HG03135 (cell line): ENCODE measurements at regions not wholly inside any gene's neighbourhood (a gene's known extent, or its start where the extent isn't known, plus 50 kb on each side); places are given as distances from the start of the nearest gene placed in this dataset.
"Not testable (repeated sequence)": the region's sequence is repeated elsewhere in the genome, so short reads cannot be mapped to it uniquely, and the experiment has no call there.

Experiments used
- ATAC-seq: cut with Tn5 transposase; IDR thresholded peaks from one replicate; pipeline ENCODE4 v1.9.1; 2021; ENCODE audit warnings: mild to moderate bottlenecking, moderate library complexity; ENCODE audit not compliant: unreplicated experiment

- ATAC-seq: no peak
These were observed 76.1 kb upstream of the PDSS1 start for GRCh38 chr10:26621243-26621888.

- no peak for ATAC-seq
These were observed 75.4 kb upstream of the PDSS1 start for GRCh38 chr10:26621889-26622711.

DNA sequence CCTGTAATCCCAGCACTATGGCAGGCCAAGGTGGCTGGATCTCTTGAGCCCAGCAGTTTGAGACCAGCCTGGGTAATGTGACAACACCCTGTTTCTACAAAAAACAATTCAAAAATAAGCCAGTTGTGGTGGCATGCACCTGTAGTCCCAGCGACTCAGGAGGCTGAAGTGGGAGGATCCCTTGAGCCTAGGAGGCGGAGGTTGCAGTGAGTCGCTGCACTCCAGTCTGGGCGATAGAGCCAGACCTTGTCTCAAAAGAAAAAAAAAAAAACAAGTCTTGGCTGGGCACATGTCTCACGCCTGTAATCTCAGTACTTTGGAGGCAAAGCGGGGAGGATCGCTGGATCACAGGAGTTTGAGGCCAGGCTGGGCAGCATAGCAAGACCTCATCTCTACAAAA lies 74.6 kb upstream of the PDSS1 start:
- no peak for ATAC-seq

DNA sequence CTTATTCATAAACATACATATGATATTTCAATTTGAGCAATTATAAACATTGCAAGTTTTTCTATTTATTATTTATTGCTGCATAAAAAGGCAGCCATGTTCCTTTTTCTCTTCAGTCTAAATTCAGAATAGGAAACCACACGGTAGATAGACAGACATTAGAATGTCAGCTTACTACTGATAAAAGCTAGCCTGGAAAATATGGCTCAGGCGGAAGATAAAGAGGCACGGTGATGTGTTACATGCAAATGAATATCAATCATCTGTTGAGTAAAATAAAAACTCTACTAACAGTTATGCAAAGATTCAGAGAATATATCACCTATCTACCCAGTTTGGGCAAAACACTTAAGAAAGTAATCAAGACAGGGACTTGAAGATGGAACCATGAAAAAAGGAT lies 73.5 kb upstream of the PDSS1 start:
- no peak for ATAC-seq

- ATAC-seq: no peak
These were observed 71.4 kb upstream of the PDSS1 start for GRCh38 chr10:26626066-26626465.

DNA sequence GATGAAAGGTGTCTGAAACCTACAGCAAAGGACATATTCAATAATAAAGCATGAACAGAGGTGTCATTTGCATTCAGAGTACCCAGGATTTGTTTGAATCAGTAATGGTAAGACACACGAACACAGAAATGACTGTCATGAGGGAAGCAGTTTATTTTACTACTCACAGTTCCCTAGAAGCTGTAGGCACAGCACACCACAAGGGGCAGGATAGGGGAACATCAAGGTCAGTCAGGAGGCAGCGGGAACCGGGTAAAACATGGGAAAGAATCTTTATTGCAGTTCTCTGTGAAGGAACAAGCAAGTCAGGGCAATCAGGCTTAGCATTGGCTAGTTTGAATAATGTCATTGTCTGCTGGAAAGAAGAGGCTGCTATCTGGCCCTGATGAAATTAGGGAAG lies 70.2 kb upstream of the PDSS1 start:
- no peak for ATAC-seq

GRCh38 chr10:26628395-26628794 lies 69.1 kb upstream of the PDSS1 start:
- peak; percentile 69 for ATAC-seq

- ATAC-seq: not testable (repeated sequence)
These were observed 65.3 kb upstream of the PDSS1 start for GRCh38 chr10:26632171-26632570.

GRCh38 chr10:26634111-26634510 lies 63.4 kb upstream of the PDSS1 start:
- not testable (repeated sequence) for ATAC-seq

DNA sequence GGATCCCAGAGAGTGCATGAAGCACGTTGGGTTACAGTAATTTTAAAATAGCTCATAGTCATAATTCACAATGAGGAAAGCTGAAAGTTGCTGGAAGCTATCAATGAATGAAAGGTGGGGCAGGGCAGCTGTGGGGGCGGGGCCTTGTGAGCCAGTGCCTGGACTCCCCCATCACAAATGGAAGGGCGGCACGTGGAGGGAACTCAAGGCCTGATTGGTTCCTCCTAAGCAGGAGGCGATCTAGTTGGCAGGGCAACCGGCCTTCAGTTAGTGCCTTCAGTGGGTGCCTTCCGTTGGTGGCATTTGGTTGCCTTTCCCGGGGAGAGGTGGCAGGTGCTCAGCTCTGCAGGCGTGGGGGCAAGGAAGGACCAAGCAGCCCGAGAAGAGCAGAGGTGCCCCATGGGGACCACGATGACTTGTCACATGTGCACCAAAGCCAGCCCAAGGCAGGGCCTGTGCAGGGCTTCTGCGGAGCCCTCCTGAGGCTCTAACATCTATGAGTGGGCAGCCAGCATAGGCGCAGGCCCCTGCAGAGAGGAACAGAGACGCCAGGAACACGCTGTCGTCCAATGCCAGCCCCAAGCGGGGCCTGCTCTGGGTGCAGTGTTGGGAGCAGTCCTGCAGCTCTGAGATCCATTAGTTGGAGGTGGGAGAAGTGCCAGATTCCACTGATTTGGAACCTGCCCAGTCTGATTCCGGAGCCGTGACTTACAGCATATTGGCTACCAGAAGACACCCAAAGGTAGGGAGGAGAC lies 59.8 kb upstream of the PDSS1 start:
- no peak for ATAC-seq

DNA sequence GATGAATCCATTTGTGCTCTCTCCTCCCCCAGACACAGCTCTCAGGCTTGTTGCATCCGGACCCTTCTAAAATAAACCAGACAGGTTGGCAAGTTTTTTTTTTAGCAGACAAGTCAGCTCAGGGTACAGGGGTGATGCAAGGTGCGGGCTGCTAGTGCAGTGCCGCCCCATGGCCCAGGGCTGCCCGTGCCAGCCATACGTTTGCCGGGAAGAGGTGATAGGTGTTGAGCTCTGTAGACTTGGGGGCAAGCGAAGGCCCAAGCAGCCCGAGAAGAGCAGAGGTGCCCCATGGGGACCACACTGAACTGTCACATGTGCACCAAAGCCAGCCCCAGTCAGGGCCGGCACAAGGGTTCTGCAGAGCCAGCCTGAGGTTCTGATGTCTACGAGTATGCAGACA lies 57.1 kb upstream of the PDSS1 start:
- ATAC-seq: no peak

DNA sequence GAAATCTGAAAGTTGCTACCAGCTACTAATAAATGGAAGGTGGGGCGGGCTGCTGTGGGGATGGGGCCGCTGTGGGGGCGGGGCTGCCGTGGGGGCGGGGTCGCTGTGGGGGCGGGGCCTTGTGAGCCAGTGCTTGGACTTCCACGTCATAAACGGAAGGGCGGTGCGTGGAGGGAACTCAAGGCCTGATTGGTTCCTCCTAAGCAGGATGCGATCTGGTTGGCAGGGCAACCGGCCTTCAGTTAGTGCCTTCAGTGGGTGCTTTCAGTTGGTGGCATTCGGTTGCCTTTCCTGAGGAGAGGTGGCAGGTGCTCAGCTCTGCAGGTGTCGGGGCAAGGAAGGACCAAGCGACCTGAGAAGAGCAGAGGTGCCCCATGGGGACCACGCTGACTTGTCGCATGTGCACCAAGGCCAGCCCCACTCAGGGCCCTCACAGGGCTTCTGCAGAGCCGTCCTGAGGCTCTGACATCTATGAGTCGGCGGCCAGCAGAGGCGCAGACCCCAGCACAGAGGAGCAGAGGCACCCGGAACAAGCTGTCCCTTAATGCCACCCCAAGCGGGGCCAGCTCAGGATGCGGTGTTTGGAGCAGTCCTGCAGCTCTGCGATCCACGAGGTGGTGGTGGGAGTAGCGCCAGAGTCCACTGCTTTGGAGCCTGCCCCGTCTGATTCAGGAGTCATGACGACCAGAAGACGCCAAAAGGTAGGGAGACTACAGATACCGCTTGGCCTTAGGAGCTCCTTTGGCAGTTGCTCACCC lies 54.4 kb upstream of the PDSS1 start:
- no peak for ATAC-seq

GRCh38 chr10:26647602-26648244 lies 49.8 kb upstream of the PDSS1 start:
- ATAC-seq: no peak
